Activated T-helper 1 cell treated with anti-CD3 and anti-CD28 coated beads, Interleukin-12 subunit alpha, Interleukin-12 subunit beta, Interleukin-2, Interleukin-4 antibody, amounts not matched to agents 30 ng/mL and 10 ng/mL and 1 ng/mL, durations not matched to agents 14 hours and 24 hours and 36 hours (primary cell): ENCODE measurements at regions not wholly inside any gene's neighbourhood (a gene's known extent, or its start where the extent isn't known, plus 50 kb on each side); places are given as distances from the start of the nearest gene placed in this dataset.
"Not testable (repeated sequence)": the region's sequence is repeated elsewhere in the genome, so short reads cannot be mapped to it uniquely, and the experiment has no call there.

ENCODE experiments used
- DNase-seq: peaks from one replicate; pipeline ENCODE4 v3.0.0; 2021; ENCODE audit warnings: low spot score
- H3K27ac Mint-ChIP-seq: one replicate; pipeline ENCODE4 v1.8.0; 2021; ENCODE audit warnings: mild to moderate bottlenecking, mixed read lengths
- H3K27me3 Mint-ChIP-seq: one replicate; pipeline ENCODE4 v1.8.0; 2022; ENCODE audit warnings: mild to moderate bottlenecking, moderate library complexity, mixed read lengths; ENCODE audit not compliant: insufficient read depth
- H3K36me3 Mint-ChIP-seq: one replicate; pipeline ENCODE4 v1.8.0; 2021; ENCODE audit warnings: low read depth, mixed read lengths
- H3K4me1 Mint-ChIP-seq: one replicate; pipeline ENCODE4 v1.8.0; 2021; ENCODE audit warnings: low read depth, mixed read lengths
- H3K4me3 Mint-ChIP-seq: one replicate; pipeline ENCODE4 v1.8.0; 2021; ENCODE audit warnings: mild to moderate bottlenecking, moderate library complexity, mixed read lengths
- H3K9me3 Mint-ChIP-seq: one replicate; pipeline ENCODE4 v1.8.0; 2021; ENCODE audit warnings: mixed read lengths
- intact Hi-C: fragments of 100-400 bp; cut with micrococcal nuclease; formaldehyde crosslinking; loops from one replicate; pipeline ENCODE4 v1.15.1; 2024

DNA sequence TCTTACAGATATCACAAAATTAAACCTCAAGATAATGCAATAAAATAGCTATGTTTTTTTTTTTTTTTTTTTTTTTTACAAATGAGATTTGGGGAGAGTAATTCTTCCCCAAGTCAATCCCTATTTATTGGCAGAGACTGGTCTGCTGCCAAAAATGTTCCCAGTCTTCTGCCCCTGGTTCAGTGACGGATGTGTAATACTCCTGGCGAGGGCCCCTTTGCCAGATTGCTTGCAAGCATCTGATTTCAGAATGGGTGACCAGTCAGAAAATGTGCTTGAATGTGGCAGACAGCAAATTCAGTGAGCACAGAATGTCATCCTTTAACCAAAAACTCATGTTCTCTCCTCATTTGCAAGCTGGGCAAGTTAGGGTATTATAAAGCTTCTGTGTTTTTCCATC, 363.8 kb upstream of the MTNR1B start:
- Mint-ChIP-seq H3K4me1 (no peaks in the 10 kb centered on the region), H3K36me3 (no peaks in the 10 kb centered on the region), H3K27me3 (no peaks in the 10 kb centered on the region), H3K4me3 (no peak overlapping the region), H3K27ac (no peak overlapping the region), H3K9me3 (no peaks in the 10 kb centered on the region)
- DNase-seq = no peak
- intact Hi-C loops = no loop called here

DNA sequence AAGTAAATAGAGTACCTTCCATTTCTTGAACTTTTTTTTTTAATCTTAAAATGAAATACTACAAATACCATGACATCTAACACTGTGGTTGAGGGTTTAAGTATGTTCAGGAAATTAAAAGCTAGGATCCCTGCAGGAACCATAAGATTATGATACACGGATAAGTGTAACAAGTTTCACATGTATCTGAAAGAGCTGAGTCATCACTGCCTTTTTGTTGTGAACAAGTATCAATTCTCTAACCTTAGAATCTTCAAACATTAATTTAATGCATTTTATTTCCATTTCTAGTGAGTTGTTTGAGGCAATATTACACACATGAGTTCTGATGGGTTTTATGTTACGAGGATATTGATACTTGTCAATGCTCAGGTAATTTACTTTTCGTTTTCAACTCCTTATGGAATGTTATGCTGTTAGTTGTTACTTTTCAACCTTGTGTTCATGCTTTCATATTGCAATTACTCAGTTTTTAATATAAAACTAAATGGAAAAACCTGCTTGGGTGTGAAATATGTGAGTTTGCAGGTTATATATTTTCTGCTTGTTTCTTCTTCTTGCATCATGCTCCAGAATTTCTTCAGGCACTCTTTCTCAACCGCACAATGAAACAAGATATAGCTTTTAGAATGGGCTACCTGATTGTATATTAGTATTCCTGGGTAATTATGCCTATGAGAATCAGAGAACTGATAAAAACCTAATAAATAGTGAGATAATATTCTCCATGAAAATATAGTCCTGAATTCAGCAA, 361.3 kb upstream of the MTNR1B start:
- DNase-seq = no peak
- H3K36me3 Mint-ChIP-seq = no peaks in the 10 kb centered on the region
- peaks cover 5% of the 10 kb centered on the region for H3K27me3 Mint-ChIP-seq
- no peaks in the 10 kb centered on the region for H3K4me1 Mint-ChIP-seq
- intact Hi-C loops = no loop called here
- H3K9me3 Mint-ChIP-seq = no peaks in the 10 kb centered on the region
- H3K4me3 Mint-ChIP-seq = no peak overlapping the region
- H3K27ac Mint-ChIP-seq = no peak overlapping the region

DNA sequence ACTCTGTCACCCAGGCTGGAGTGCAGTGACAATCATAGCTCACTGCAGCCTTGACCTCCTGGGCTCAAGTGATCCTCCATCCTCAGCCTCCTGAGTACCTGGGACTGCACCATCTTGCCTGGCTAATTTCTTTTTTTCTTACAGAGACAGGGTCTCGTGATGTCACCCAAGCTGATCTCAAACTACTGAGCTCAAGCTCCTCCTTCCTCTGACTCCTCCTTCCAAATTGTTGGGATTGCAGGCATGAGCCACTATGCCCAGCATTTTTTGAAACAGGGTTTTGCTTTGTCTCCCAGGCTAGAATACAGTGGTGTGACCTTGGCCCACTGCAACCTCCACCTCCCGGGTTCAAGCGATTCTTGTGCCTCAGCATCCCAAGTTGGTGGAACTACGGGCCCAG, 358.3 kb upstream of the MTNR1B start:
- Mint-ChIP-seq H3K9me3 (no peaks in the 10 kb centered on the region), H3K4me3 (no peak overlapping the region), H3K27me3 (peaks cover 5% of the 10 kb centered on the region), H3K4me1 (no peaks in the 10 kb centered on the region), H3K27ac (no peak overlapping the region), H3K36me3 (no peaks in the 10 kb centered on the region)
- intact Hi-C loops = no loop called here
- no peak for DNase-seq

DNA sequence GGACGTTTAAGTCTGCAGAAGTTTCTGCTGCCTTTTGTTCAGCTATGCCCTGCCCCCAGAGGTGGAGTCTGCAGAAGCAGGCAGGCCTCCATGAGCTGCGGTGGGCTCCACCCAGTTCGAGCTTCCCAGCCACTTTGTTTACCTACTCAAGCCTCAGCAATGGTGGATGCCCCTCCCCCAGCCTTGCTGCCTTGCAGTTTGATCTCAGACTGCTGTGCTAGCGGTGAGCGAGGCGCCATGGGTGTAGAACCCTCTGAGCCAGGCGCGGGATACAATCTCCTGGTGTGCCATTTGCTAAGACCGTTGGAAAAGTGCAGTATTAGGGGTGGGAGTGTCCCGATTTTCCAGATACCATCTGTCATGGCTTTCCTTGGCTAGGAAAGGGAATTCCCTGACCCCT, 351.4 kb upstream of the MTNR1B start:
- H3K4me1 Mint-ChIP-seq, H3K9me3 Mint-ChIP-seq, H3K4me3 Mint-ChIP-seq, H3K27ac Mint-ChIP-seq, DNase-seq, intact Hi-C loops, H3K36me3 Mint-ChIP-seq, H3K27me3 Mint-ChIP-seq: not testable (repeated sequence)

DNA sequence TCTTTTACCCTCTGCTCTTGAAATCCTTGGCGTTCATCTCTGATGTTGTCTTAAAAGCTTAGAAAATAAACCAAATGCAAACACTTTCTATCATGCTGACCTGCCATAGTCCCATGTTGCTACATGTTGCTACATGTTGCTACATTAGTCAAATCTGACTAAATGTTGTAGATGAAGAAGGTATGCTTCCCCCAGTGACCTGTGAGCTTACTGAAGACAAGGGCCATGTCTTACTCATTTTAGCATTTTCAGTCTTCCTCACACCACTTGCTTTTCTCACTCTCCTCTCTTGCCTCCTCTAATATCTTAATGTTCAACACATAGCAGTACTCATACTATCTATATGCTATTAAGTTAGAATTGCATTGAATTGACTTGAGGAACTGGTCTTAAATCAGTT, 346.4 kb upstream of the MTNR1B start:
- H3K27me3 Mint-ChIP-seq = no peaks in the 10 kb centered on the region
- no peak overlapping the region for H3K4me3 Mint-ChIP-seq
- intact Hi-C loops = no loop called here
- no peak overlapping the region for H3K27ac Mint-ChIP-seq
- H3K36me3 Mint-ChIP-seq = no peaks in the 10 kb centered on the region
- no peak for DNase-seq
- H3K4me1 Mint-ChIP-seq = no peaks in the 10 kb centered on the region
- H3K9me3 Mint-ChIP-seq = peaks cover 4% of the 10 kb centered on the region

DNA sequence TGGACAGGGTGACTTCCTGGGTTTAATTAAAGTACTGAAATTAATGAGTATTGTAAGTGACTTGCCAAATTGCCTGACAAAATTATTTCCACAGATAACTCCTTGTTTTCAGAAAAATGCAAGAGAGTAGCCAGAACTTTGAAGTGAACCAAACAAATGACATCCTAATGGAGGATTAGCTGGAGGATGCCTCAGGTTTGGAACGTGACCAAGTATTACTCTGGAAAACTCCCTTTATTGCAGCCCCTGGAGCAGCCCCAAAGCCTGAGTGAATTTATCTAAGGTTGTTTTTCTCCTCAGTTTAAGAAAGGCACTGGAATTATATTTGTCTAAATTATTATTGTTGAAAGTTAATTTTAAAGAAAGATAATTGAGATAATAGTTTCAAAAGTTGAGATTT, 343.6 kb upstream of the MTNR1B start:
- Mint-ChIP-seq H3K9me3 (no peaks in the 10 kb centered on the region), H3K4me3 (no peak overlapping the region), H3K27ac (no peak overlapping the region), H3K27me3 (no peaks in the 10 kb centered on the region), H3K4me1 (no peaks in the 10 kb centered on the region), H3K36me3 (no peaks in the 10 kb centered on the region)
- no peak for DNase-seq
- intact Hi-C loops = no loop called here

DNA sequence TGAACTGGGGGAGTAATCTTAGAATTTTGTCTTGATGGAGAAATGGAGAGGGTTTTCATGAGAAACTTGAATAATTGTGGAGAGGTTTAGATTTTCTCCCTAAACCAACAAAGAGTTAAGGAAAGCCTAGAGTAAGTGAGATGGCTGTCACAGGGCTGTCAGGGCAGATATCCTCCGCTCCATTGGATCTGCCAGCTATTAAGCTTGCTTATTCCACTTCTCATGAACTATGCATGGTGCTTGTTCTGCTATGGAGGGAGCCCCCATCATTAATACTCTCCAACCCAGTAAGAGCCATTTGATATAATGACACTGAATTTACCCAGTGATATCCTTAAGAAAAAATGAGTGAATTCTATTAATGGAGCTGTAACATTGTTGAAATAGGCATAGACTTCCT, 342.8 kb upstream of the MTNR1B start:
- Mint-ChIP-seq H3K27me3 (no peaks in the 10 kb centered on the region), H3K9me3 (no peaks in the 10 kb centered on the region), H3K27ac (no peak overlapping the region), H3K36me3 (no peaks in the 10 kb centered on the region), H3K4me3 (no peak overlapping the region), H3K4me1 (no peaks in the 10 kb centered on the region)
- intact Hi-C loops = no loop called here
- no peak for DNase-seq

DNA sequence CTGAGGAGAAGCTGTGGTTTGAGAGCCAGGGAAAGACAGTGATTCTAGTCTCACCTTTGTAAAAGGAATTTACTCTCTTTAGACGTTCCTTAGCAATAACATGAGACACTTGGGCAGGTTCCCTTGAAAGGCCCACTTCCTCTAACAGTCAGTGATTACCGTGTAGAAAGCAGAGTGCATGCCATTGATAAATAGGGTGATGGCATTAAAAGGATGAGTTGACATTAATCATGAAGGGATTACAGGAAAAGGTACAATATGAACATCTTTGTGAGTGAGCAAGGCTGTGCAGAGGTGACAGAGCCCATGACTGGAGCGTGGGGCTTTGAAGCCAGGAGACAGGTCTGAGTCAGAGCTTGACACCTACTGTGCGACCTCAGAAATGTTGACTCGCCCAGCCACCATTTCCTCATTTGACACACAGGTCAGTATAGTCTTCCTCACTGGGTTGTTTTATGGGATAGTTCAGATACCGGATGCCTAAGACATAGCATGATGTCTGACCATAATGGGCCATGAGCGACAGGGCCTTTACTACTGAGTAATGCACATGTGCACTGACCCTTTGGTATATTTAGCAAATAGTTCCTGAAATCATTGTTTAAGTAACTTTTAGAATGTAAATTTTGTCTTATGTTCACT, 341.7 kb upstream of the MTNR1B start:
- DNase-seq = no peak
- H3K27me3 Mint-ChIP-seq = no peaks in the 10 kb centered on the region
- no peaks in the 10 kb centered on the region for H3K4me1 Mint-ChIP-seq
- no peaks in the 10 kb centered on the region for H3K36me3 Mint-ChIP-seq
- no peaks in the 10 kb centered on the region for H3K9me3 Mint-ChIP-seq
- intact Hi-C loops = no loop called here
- no peak overlapping the region for H3K4me3 Mint-ChIP-seq
- no peak overlapping the region for H3K27ac Mint-ChIP-seq

DNA sequence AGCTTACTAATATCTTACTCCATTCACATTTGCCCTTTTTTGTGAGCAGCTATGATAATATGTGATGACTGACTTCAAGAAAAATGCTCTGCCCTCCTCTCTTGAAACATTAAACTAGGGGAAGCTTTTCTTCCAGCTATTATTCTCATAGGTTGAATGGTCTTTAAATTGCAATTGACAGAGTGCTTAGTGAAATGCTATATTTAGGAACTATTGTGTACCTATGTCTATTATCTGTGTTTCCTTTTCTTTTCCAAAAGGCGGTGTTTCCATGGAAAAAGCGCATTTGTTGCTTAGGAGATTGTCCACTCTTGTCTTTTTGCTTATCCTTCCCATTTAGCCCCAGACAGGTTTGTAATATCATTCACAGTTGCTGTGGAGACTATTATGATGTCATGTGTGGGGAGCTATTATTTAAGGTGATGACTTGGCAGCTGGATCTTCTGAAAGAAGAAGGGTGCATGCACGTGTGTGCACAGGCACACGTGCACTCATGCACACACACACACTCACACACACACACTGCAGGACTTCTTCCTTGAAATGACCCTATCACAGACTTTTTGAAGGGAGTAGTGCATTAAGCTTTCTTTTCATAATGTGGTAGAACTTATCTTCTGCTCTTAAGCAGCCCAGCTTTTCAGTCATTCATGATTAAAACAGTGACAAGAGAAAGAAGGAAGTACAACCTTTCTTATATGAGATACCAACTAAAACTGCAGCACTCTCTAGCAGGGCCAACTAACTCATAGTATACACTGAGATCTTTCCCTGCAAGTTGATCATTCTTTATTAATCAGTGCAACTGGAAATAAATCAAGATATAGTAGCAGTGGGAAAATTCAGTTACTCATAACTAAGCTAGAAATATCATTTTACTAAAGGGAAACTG, 340.8 kb upstream of the MTNR1B start:
- DNase-seq = no peak
- intact Hi-C loops = no loop called here
- no peaks in the 10 kb centered on the region for H3K27me3 Mint-ChIP-seq
- H3K4me3 Mint-ChIP-seq = no peak overlapping the region
- H3K36me3 Mint-ChIP-seq = no peaks in the 10 kb centered on the region
- H3K4me1 Mint-ChIP-seq = no peaks in the 10 kb centered on the region
- H3K27ac Mint-ChIP-seq = no peak overlapping the region
- H3K9me3 Mint-ChIP-seq = no peaks in the 10 kb centered on the region

DNA sequence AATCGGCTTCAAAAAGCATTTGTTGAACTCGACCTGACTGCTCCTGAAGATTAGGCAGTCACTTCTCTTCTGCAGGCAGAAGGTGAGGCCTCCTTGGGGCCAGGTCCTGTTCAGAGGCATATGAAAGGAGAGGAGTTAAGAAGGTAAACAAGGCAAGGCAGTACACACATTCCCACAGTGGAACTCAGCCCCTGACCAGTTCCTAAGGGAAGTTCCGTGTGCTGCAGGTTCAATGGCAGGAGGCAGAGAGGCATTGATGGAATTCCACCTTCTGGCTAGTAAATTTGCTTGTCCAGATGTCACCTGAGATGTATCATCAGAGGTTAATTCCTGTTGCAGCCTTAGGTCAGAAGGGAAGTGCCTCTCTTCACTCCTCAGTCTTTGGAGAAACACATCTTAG, 337.0 kb upstream of the MTNR1B start:
- DNase-seq = no peak

DNA sequence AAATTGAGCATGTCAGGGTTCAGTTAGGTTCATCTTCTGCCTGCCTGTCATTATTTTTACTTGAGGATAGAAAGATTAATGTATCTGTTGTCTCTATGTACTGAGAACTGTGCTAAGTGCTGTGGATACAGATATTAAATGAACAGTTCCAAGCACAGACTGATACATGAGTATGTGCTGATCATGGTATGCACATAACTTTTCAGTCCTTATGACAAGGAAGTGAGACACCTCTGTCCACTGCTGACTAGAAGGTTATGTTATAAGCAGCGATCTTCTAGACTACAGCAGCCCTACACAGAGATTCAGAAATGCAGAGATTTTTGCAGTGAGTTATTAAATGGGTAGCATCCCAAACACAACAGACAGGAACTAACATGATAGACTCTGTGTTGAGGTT, 335.6 kb upstream of the MTNR1B start:
- no peaks in the 10 kb centered on the region for H3K27me3 Mint-ChIP-seq
- no peak overlapping the region for H3K27ac Mint-ChIP-seq
- no peak overlapping the region for H3K4me3 Mint-ChIP-seq
- H3K9me3 Mint-ChIP-seq = no peaks in the 10 kb centered on the region
- no peaks in the 10 kb centered on the region for H3K4me1 Mint-ChIP-seq
- DNase-seq = no peak
- H3K36me3 Mint-ChIP-seq = no peaks in the 10 kb centered on the region
- intact Hi-C loops = no loop called here

More for the DNA sequence above, 337.0 kb upstream of the MTNR1B start:
- no peaks in the 10 kb centered on the region for H3K9me3 Mint-ChIP-seq
- no peak overlapping the region for H3K4me3 Mint-ChIP-seq
- no peaks in the 10 kb centered on the region for H3K27me3 Mint-ChIP-seq
- intact Hi-C loops = no loop called here
- H3K27ac Mint-ChIP-seq = no peak overlapping the region
- no peaks in the 10 kb centered on the region for H3K4me1 Mint-ChIP-seq
- H3K36me3 Mint-ChIP-seq = no peaks in the 10 kb centered on the region

DNA sequence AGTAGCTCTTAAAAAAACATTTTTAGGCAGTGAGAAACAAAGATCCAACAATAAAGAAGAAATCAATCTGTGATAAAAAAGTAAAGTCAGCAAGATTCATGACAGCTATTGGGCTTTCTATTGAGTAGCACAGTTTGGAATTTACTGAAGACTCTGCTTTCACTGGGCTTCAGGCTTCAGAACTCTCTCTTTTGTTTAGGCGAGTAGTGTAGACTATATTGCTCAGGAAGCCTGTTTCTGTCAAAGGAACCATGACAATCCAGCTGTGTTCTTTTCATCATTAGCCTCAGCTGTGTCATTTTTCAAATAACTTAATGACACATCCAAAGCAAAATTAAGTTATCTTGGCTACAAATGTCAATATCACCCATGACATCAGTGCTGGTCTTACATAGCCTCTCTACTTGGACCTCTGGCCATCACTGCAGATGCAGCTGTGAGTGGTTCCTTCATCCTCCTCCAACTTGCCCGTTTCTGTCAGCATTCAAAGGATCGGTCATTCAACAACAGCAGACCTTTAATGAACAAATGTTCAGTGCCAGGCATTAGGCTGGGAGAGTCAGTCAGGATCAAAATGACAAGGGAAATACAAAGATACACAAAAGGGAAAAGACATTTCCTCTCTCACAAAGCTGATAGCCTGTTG, 332.8 kb upstream of the MTNR1B start:
- no peaks in the 10 kb centered on the region for H3K27me3 Mint-ChIP-seq
- H3K9me3 Mint-ChIP-seq = no peaks in the 10 kb centered on the region
- intact Hi-C loops = no loop called here
- no peak for DNase-seq
- H3K4me1 Mint-ChIP-seq = no peaks in the 10 kb centered on the region
- no peak overlapping the region for H3K4me3 Mint-ChIP-seq
- H3K36me3 Mint-ChIP-seq = no peaks in the 10 kb centered on the region
- H3K27ac Mint-ChIP-seq = no peak overlapping the region

DNA sequence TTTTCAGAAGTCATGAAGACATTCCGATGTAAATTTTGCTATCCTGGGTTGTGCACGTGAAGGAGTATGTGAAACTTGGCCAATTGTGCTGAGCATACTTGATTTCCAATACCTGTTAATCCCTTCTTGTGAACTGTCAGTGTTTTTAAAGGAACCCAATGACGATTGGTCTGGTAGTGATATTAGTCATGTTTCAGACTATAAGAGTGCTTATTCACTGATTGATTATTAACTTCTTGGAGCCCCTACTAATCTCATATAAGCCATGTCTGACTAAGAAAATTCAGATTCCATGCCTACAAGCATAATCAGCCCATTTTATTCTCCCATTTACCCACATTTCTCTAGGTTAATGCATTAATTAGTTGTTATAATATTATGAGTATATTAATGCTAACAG, 330.8 kb upstream of the MTNR1B start:
- Mint-ChIP-seq H3K4me1 (no peaks in the 10 kb centered on the region), H3K9me3 (no peaks in the 10 kb centered on the region), H3K27ac (no peak overlapping the region), H3K4me3 (no peak overlapping the region), H3K27me3 (no peaks in the 10 kb centered on the region), H3K36me3 (no peaks in the 10 kb centered on the region)
- DNase-seq = no peak
- intact Hi-C loops = no loop called here
